ENCODE measurements at regions not wholly inside any gene's neighbourhood (a gene's known extent, or its start where the extent isn't known, plus 50 kb on each side); places are given as distances from the start of the nearest gene placed in this dataset.

DNA sequence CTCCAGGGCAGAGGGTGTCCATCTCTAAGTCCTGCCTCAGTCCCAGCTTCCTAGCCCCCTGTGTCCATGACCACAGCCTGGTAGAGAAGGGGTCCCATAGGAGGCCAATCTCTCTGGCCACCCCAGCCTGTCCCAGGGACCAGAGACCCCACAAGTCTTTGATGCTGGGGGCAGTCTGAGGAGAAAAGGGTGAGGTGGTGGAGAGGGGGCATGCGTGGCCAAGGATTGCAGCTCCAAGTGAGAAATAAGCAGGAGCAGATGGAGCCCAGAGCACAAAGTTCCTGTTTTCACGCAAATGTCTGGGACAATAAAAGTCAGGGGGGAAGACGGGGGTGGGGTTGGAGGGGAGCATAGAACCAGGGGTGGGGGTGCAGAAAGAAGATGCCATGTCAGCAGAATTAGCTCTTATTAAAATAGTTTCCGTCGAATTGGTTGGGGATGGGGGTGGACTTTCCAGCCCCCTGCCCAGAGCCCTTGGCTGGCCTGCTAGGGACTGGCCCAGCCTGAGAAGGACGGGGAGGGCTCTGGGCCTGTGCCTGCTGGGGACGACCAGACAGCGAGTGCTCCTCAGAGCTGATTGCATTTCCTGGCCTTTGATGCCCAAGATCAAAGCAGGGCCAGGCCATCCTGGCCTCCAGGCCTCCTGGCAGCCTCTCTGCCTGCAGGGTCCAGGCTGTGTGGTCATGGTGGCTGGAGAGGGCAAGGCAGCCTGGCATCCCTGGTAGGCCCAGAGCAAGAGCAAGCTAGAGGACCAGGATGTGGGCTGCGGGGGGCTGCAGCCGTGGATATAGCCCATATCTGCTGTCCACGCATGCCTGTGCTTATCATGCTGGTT, 337.1 kb downstream of the DYSF start:
- Histone ChIP-seq H3K27ac (no peak overlapping the region), H3K27me3 (replicated peaks; ENCODE audit: insufficient read depth) (no peaks in the 10 kb centered on the region), H3K9me3 (no peaks in the 10 kb centered on the region), H3K4me1 (replicated peaks) (peaks cover 18% of the 10 kb centered on the region), H3K4me3 (no peak overlapping the region), H3K36me3 (no peaks in the 10 kb centered on the region)
- intact Hi-C loops (cut with DNase I) = no loop called here
- TF ChIP-seq, protein P1, sequence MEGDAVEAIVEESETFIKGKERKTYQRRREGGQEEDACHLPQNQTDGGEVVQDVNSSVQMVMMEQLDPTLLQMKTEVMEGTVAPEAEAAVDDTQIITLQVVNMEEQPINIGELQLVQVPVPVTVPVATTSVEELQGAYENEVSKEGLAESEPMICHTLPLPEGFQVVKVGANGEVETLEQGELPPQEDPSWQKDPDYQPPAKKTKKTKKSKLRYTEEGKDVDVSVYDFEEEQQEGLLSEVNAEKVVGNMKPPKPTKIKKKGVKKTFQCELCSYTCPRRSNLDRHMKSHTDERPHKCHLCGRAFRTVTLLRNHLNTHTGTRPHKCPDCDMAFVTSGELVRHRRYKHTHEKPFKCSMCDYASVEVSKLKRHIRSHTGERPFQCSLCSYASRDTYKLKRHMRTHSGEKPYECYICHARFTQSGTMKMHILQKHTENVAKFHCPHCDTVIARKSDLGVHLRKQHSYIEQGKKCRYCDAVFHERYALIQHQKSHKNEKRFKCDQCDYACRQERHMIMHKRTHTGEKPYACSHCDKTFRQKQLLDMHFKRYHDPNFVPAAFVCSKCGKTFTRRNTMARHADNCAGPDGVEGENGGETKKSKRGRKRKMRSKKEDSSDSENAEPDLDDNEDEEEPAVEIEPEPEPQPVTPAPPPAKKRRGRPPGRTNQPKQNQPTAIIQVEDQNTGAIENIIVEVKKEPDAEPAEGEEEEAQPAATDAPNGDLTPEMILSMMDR (IDR thresholded peaks at IDR 0.05) = no peak
- TF ChIP-seq POLR2AphosphoS5 (IDR thresholded peaks at IDR 0.05) (no peak), POLR2A (IDR thresholded peaks at IDR 0.05) (no peak)
- DNase-seq (ENCODE audit: low spot score) = no peak
- 88% methylated on average over 11 of the region's 11 CpGs for WGBS

DNA sequence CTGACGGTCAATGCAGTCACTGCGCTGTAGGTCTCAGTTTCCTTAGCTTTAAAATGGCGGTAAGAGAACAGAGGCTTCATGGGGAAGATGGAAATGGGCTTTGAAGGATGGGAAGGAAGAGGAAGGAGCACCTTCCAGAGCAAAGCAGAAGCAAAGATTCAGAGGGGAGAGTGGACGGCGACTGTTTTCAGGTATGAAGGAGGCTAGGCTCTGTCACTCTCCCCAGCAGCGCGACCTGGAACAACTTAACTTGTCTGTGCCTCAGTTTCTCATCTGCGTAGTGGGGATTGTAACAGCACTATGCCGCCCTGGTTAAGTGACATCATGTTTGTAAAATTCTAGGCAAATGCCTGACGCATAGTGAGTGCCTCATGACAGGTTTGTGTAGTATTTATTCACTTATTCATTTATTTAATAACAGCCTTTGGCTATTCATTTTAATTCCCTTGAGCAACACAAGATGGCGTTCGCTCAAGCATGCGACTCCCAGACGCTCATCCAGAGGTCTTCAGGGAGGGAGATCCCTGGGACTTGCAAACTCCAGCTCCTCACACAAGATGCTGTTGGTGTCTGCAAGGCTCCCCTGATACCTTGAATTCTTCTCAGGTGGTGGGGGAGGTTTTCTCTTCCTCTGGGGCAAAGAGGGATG, 336.3 kb downstream of the DYSF start:
- Histone ChIP-seq H3K4me3 (no peak overlapping the region), H3K27ac (no peak overlapping the region), H3K4me1 (replicated peaks) (peaks cover 17% of the 10 kb centered on the region), H3K27me3 (replicated peaks; ENCODE audit: insufficient read depth) (no peaks in the 10 kb centered on the region), H3K9me3 (no peaks in the 10 kb centered on the region), H3K36me3 (no peaks in the 10 kb centered on the region)
- WGBS = 91% methylated on average over 14 of the region's 14 CpGs
- intact Hi-C loops (cut with DNase I) = no loop called here
- DNase-seq (ENCODE audit: low spot score) = no peak
- TF ChIP-seq POLR2A (IDR thresholded peaks at IDR 0.05) = no peak
- TF ChIP-seq, protein P1 (IDR thresholded peaks at IDR 0.05) = no peak
- no peak for TF ChIP-seq POLR2AphosphoS5 (IDR thresholded peaks at IDR 0.05)

DNA sequence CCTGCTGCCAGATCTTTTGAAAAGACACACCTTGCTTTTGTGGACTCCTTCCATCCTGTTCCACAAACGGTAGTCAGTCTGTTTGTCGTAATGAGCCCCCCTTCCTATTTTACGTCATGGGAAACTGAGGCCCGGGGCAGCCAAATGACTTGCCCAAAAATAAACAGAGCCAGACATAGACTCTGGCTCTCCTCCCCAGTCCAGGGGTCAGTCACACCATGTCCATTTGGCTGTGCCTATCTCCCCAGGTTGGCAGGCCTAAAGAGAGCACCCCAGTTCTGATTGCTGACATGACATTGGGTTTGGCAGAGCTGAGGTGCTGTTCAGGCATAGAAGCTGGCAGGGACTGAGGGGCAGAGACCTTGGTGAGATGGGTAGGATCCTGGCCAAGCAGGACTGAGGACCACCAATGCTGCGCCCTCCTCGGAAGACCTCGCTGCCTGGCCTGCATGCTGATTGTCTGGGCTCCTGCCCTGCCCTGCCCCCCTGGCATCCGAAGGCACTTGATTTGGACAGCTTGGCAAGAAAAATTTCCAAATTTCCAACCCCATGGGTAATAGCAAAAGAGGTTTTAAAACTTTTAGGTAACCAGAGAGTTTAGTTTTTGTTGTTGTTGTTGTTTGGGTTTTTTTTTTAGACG, 335.4 kb downstream of the DYSF start:
- H3K9me3 ChIP-seq = no peaks in the 10 kb centered on the region
- H3K27ac ChIP-seq = no peak overlapping the region
- WGBS = 93% methylated on average over 9 of the region's 9 CpGs
- peaks cover 9% of the 10 kb centered on the region for H3K4me1 ChIP-seq (replicated peaks)
- no peak overlapping the region for H3K4me3 ChIP-seq
- TF ChIP-seq POLR2A (IDR thresholded peaks at IDR 0.05) (no peak), POLR2AphosphoS5 (IDR thresholded peaks at IDR 0.05) (no peak)
- TF ChIP-seq, protein P1 (IDR thresholded peaks at IDR 0.05) = no peak
- H3K27me3 ChIP-seq (replicated peaks; ENCODE audit: insufficient read depth) = no peaks in the 10 kb centered on the region
- H3K36me3 ChIP-seq = no peaks in the 10 kb centered on the region
- intact Hi-C loops (cut with DNase I) = no loop called here
- DNase-seq (ENCODE audit: low spot score) = no peak

DNA sequence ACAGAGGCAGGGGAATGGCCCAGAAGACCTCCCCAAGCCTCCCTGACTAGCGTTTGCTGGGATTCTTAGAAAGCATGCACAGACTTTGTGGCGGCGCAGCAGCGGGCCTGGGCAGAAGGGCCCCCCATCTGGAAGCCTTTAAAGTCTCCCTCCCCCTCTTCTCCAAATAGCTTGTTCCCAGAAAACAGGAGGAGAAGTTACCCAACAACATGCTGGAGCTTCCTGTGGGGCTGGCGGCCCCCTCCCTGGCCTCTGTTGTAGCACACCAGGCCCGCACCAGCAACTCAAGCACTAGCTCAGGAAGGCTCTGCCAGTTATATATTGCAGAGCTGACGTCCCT, 334.8 kb downstream of the DYSF start:
- Histone ChIP-seq H3K36me3 (no peaks in the 10 kb centered on the region), H3K27me3 (replicated peaks; ENCODE audit: insufficient read depth) (no peaks in the 10 kb centered on the region), H3K9me3 (no peaks in the 10 kb centered on the region), H3K4me1 (replicated peaks) (peaks cover 4% of the 10 kb centered on the region), H3K27ac (no peak overlapping the region), H3K4me3 (no peak overlapping the region)
- no peak for DNase-seq (ENCODE audit: low spot score)
- whole genome bisulfite sequencing = 89% methylated on average over 7 of the region's 7 CpGs
- no peak for TF ChIP-seq POLR2A (IDR thresholded peaks at IDR 0.05)
- TF ChIP-seq POLR2AphosphoS5 (IDR thresholded peaks at IDR 0.05) = no peak
- TF ChIP-seq, protein P1 (IDR thresholded peaks at IDR 0.05) = no peak
- intact Hi-C loops (cut with DNase I) = no loop called here

Data from prostate gland (tissue), 2 donors.